OCI-M2 (cell line): ENCODE measurements at regions not wholly inside any gene's neighbourhood (a gene's known extent, or its start where the extent isn't known, plus 50 kb on each side); places are given as distances from the start of the nearest gene placed in this dataset.

Experiments used
- DNase-seq: peaks from one replicate; lab custom pipeline; 2025; ENCODE audit not compliant: unreplicated experiment; lab: John Stamatoyannopoulos, UW

GRCh38 chr12:124371970-124372555 lies 77.2 kb downstream of the RFLNA start:
- no peak for DNase-seq

DNA sequence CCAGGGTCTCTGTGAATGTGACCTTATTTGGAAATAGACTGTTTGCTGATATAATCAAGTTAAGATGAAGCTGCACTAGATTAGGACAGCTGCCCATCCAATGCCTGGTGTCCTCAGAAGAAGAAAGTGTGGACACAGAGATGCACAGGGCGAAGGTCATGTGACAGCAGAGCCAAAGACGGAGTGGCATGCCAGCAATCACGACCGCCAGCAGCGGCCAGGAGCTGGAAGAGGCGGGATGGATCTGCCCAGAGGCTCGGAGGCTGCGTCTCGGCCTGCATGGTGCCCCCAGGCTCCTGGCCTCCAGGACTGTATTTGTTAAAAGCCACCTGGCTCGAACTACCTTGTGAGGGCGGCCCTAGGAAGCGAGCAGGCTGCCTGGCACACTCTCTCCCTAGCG lies 76.5 kb downstream of the RFLNA start:
- DNase-seq, result no peak

DNA sequence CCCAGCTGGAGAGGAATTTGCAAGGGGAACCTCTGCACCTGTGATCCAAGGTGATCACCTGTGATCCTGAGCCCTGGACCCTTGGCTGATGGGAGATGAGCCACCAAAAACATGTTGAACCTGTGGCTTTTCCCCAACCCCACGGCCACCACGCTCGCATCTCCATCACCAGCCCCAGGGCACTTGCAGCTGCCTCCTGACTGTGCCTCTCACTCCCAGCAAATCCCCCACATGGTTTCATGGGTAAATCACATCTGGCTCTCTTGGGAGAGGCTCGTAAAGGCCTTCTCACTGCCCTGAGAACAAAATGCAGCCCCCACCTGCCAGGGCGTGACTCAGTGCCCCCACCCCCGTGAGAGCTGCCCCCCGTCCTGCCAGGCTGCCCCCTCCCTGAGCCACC lies 76.0 kb downstream of the RFLNA start:
- no peak for DNase-seq

DNA sequence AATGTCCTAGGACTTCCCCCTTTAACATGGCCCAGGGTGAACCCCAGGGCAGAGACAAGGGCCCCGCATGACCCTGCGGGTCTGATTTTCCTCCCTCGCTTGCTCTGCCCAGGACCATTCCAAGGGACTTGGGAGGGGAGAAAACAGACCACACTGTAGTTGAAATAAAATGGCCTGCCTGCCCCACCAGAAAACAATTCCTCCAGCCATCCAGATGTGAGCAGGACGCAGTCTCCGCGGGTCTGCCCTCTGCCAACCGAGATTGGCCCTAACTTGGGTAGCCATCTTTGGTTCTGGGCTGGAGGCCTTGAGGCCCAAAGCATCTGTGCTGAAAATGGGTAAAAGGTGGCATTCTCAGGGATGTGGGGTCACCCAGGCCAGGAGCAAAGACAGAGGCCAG lies 75.5 kb downstream of the RFLNA start:
- DNase-seq, result no peak

DNA sequence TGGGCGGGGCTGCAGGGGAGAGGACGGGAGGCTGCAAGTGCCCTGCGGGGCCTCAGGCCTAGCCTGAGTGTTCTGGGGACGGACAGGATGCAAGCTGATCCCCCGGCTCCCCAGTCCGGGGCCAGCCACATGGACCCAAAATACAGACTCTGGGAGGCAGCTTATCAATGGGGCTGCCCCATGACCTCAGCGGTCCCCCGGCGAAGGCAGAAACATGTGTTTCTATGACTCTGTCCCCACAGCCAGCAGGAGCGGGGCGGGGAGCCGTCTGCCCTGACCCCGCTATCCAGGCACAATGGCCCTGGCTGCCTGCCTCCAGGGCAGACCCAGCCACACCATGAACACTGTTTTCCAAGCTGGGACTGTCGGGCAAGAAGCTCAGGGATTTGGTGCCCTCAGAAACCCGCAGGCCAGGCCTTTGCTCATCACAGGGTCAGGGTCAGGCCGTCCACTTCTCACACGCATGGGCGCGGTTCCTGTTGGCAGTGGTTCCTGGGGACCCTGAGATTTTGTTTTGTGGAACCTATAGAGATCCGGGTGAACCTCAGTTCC lies 75.0 kb downstream of the RFLNA start:
- no peak for DNase-seq

DNA sequence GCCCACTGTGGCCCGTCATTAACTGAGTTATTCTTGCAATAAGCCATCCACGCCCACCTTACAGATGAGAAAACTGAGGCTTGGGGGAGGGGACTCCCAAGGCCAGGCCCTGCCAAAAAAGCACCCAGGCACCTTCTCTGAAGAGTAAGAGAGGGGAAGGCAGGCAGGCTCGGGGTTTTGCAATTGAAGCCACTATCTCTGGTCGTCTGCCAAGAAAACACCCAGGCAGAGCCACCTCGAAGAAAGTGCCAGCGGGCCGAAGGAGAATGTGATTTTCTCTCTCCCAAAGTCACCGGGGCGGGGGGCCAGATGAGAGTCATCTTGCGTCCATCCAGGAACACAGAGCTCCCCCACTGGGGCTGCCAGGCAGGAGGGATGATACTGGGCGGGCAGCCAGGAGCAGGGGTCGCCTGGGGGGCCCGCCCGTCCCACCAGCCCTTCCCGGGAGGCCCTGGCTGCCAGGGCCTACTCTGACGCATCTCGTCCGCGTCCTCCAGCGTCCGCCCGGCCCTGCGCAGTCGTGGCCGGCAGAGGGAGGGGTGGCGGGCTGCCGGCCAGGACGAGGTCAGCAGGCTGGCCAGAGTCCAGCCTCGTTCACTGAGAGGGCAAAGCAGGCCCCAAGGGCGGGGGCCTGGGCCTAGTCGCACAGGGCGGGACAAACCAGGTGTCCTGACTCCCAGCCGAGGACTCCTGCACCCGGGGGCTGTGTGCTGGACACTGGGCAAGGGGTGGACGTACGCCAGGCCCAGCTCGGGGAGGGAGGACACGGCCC lies 74.3 kb downstream of the RFLNA start:
- DNase-seq, result no peak

GRCh38 chr12:124368421-124369032 lies 73.6 kb downstream of the RFLNA start:
- no peak for DNase-seq

- DNase-seq, result no peak
These were observed 71.0 kb downstream of the RFLNA start for GRCh38 chr12:124365726-124366430.
